Limb (tissue), 2 donors: ENCODE measurements at regions not wholly inside any gene's neighbourhood (a gene's known extent, or its start where the extent isn't known, plus 50 kb on each side); places are given as distances from the start of the nearest gene placed in this dataset.
A peak's percentile ranks its signal among the peaks of the same experiment; 100 is the strongest.
"Not testable (repeated sequence)": the region's sequence is repeated elsewhere in the genome, so short reads cannot be mapped to it uniquely, and the experiment has no call there.

ENCODE experiments used
- DNase-seq, 2 donors: peaks; one replicate each; pipeline ENCODE4 v3.0.0-alpha.2; 2016; ENCODE audit errors: extremely low spot score in 2 of 2

GRCh38 chr12:60689137-60689536 lies 1093.3 kb downstream of the SLC16A7 start:
- no peak for DNase-seq

GRCh38 chr12:60693019-60693626 lies 1097.3 kb downstream of the SLC16A7 start:
- DNase-seq = no peak

- DNase-seq = no peak
These were observed 1108.5 kb downstream of the SLC16A7 start for GRCh38 chr12:60704171-60704914.

GRCh38 chr12:60710246-60710645 lies 1114.4 kb downstream of the SLC16A7 start:
- no peak for DNase-seq

- no peak for DNase-seq
These were observed 1118.5 kb downstream of the SLC16A7 start for GRCh38 chr12:60714141-60714900.

- DNase-seq = no peak
These were observed 1128.6 kb downstream of the SLC16A7 start for GRCh38 chr12:60724475-60724874.

- no peak for DNase-seq
These were observed 1129.2 kb downstream of the SLC16A7 start for GRCh38 chr12:60724984-60725383.

GRCh38 chr12:60752589-60752988 lies 1156.8 kb downstream of the SLC16A7 start:
- DNase-seq = no peak

GRCh38 chr12:60758224-60758623 lies 1162.4 kb downstream of the SLC16A7 start:
- DNase-seq = no peak

- no peak for DNase-seq
These were observed 1165.1 kb downstream of the SLC16A7 start for GRCh38 chr12:60760965-60761364.

DNA sequence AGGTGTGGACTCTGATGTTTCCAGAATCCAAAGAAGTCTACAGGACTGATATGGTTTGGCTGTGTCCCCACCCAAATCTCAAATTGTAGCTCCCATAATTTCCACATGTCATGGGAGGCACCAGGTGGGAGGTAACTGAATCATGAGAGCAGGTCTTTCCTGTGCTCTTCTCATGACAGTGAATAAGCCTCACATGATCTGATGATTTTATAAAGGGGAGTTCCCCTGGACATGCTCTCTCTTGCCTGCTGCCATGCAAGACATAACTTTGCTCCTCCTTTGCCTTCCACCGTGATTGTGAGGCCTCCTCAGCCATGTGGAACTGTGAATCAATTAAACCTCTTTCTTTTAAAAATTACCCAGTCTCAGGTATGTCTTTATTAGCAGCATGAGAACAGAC lies 1205.3 kb downstream of the SLC16A7 start:
- DNase-seq = not testable (repeated sequence)

DNA sequence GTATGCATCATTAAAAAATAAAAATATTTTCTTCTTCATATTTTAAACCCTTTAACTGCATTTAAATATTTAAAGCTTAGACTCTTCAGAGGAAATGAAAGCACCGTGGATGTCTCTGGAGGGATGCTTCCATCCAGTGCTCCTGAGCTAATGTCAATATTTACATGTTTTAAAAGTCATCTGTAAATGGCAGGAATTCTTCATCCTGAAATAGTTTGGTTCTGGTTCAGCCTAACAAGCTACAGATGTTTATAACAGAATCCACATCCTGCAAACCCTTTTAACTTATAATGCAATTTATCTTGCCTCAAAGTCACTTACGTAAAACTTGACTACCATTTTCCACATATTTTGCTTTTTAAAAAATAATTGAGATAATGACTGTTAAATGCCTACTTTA lies 1207.3 kb downstream of the SLC16A7 start:
- DNase-seq = peak in 1 of 2 donors; percentile 9

GRCh38 chr12:60805364-60805763 lies 1209.5 kb downstream of the SLC16A7 start:
- DNase-seq = peak in 1 of 2 donors; percentile 26

- DNase-seq = no peak
These were observed 1224.0 kb downstream of the SLC16A7 start for GRCh38 chr12:60819794-60820193.

- no peak for DNase-seq
These were observed 1226.8 kb downstream of the SLC16A7 start for GRCh38 chr12:60822580-60822979.

GRCh38 chr12:60830381-60830780 lies 1234.6 kb downstream of the SLC16A7 start:
- DNase-seq = no peak

- no peak for DNase-seq
These were observed 1236.5 kb downstream of the SLC16A7 start for GRCh38 chr12:60832290-60832689.

DNA sequence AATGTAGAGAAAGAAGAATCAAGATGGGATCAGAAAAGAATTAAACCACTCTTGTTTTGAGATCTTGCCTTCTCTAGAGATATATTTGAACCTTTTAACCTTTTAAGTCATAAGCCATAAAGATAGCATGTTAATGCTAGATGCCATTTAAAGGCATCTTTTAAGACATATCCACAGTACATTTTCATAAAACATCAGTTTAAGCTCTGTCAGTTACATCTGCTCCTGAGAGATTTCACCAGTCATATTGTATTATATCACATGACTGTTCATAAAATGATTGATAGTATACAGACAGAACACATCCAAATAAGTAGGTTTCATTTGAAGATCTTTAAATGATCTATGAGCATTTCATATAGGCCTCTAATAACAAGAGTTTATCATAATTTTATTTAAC lies 1238.5 kb downstream of the SLC16A7 start:
- DNase-seq = no peak

GRCh38 chr12:60834806-60835205 lies 1239.0 kb downstream of the SLC16A7 start:
- DNase-seq = no peak

DNA sequence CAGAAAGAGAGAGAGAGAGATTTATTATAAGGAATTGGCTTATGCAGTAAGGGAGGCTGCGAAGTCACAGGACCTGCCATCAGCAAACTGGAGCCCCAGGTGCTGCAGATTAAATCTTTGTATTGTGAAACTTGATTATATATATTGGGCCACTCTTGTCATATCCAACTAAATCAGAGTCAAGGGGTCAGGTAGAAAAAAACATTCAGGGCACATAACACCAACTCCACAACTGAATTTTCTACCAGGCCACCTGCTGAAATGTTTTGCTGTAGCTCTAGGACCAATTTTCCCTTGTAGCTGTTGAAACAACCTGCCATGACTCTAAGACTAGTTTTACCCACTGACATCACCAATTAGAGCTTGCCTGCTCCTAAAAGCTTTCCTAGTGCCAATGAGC lies 1240.8 kb downstream of the SLC16A7 start:
- DNase-seq = no peak

DNA sequence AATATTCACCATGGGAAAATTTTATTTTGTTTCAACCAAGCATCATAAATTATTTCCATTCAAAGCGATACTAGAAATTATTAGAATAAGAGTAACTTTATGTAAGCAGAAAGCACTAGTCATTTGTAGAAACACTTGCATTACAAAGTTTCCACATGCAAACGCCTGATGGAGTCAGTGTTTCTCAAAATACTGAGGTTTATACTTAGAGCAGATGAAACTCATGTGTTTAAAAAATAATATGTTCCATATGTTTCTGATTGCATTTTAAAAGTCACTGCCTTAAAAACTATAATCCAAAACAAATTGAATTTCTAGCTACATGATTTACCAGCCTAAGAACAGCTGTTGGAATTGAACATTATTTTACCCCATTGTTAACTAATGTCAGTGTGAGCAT lies 1246.4 kb downstream of the SLC16A7 start:
- DNase-seq = peak in 1 of 2 donors; percentile 27

DNA sequence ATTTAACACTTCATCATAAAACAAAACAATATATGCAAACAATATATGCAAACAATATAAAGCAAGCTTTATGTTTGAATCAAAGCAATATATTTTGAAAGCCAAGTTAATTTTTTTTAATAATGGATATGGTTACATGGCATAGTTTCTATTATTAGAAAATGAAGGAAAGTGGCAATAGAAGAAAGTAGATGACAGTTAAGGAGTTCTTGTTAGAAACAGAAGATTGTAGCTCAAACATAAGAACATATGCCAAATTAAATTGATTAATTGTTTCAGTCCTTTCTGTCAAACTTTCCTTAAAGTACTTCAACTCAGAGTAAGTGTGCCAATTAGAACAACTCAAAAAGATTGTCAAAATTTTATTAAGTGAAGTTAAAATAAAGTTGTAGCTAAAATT lies 1248.3 kb downstream of the SLC16A7 start:
- DNase-seq = no peak
